HEK293 (cell line): ENCODE measurements at regions not wholly inside any gene's neighbourhood (a gene's known extent, or its start where the extent isn't known, plus 50 kb on each side); places are given as distances from the start of the nearest gene placed in this dataset.

Experiments
- CTCF ChIA-PET: fragments of 350-600 bp; formaldehyde crosslinking; extraction: SDS; loops from one replicate; lab custom pipeline; 2021; ENCODE audit warnings: antibody characterized with exemption; lab: Yijun Ruan, JAX
- POLR2A ChIA-PET: fragments of 300-600 bp; formaldehyde crosslinking; extraction: SDS; loops from one replicate; lab custom pipeline; 2020; ENCODE audit warnings: antibody characterized with exemption, inconsistent platforms; lab: Yijun Ruan, JAX
- H3K27ac ChIP-seq: fragments of 200-500 bp; sonication (Bioruptor generic); 2 replicates; pipeline ENCODE4 v1.5.1; 2014; ENCODE audit warnings: low read depth, low read length, control low read depth, inconsistent platforms; ENCODE audit errors: extremely low read depth
- H3K36me3 ChIP-seq, 2 experiments: fragments of 200-500 bp in 1 of 2; sonication (Bioruptor generic) in 1 of 2; 1 replicate in 1 of 2; 2 replicates in 1 of 2; pipeline ENCODE4 v1.5.1; 2014 to 2017; ENCODE audit warnings: inconsistent platforms in 2 of 2, low read length in 2 of 2; ENCODE audit not compliant: control insufficient read depth in 2 of 2, insufficient read depth in 1 of 2
- H3K4me1 ChIP-seq: fragments of 200-500 bp; sonication (Bioruptor generic); 2 replicates; pipeline ENCODE4 v1.5.1; 2014; ENCODE audit warnings: mild to moderate bottlenecking, low read length, inconsistent platforms; ENCODE audit not compliant: control insufficient read depth, insufficient read depth
- H3K4me3 ChIP-seq: 2 replicates; pipeline ENCODE4 v1.5.1; 2011; ENCODE audit warnings: low read depth, mild to moderate bottlenecking, control low read depth, low read length, moderate library complexity
- H3K9me3 ChIP-seq: fragments of 200-500 bp; sonication (Bioruptor generic); 2 replicates; pipeline ENCODE4 v1.5.1; 2014; ENCODE audit warnings: low read depth, low read length, inconsistent platforms; ENCODE audit not compliant: control insufficient read depth, insufficient read depth
- GLI4 ChIP-seq: fragments of 450-650 bp; formaldehyde crosslinking; IDR thresholded peaks from 2 replicates; pipeline ENCODE4 v1.5.1; 2016; ENCODE audit warnings: missing biosample characterization, missing genetic modification characterization
- KLF1 ChIP-seq: fragments of 450-650 bp; formaldehyde crosslinking; IDR thresholded peaks from 2 replicates; pipeline ENCODE4 v1.5.1; 2016; ENCODE audit warnings: missing biosample characterization, missing genetic modification characterization
- REPIN1 ChIP-seq: fragments of 450-650 bp; formaldehyde crosslinking; IDR thresholded peaks from 2 replicates; pipeline ENCODE4 v1.5.1; 2017; ENCODE audit warnings: missing biosample characterization, missing genetic modification characterization, low read depth
- YY2 ChIP-seq: fragments of 450-650 bp; formaldehyde crosslinking; IDR thresholded peaks from 2 replicates; pipeline ENCODE4 v1.5.1; 2016; ENCODE audit warnings: missing biosample characterization, missing genetic modification characterization
- ZNF112 ChIP-seq: fragments of 450-650 bp; formaldehyde crosslinking; IDR thresholded peaks from 2 replicates; pipeline ENCODE4 v1.5.0; 2017; ENCODE audit warnings: missing biosample characterization, missing genetic modification characterization
- ZNF132 ChIP-seq: fragments of 450-650 bp; formaldehyde crosslinking; IDR thresholded peaks from 2 replicates; pipeline ENCODE4 v1.5.1; 2017; ENCODE audit warnings: missing biosample characterization, missing genetic modification characterization, borderline replicate concordance
- ZNF626 ChIP-seq: fragments of 450-650 bp; sonication (Bioruptor Pico); formaldehyde crosslinking; IDR thresholded peaks from 2 replicates; pipeline ENCODE4 v1.5.1; 2018; ENCODE audit warnings: missing biosample characterization, missing genetic modification characterization, inconsistent platforms
- ZNF629 ChIP-seq: fragments of 450-650 bp; formaldehyde crosslinking; IDR thresholded peaks from 2 replicates; pipeline ENCODE4 v1.5.1; 2017; ENCODE audit warnings: missing biosample characterization, missing genetic modification characterization
- TF ChIP-seq, protein P1 (sequence below): fragments of 450-650 bp; formaldehyde crosslinking; IDR thresholded peaks from 2 replicates; pipeline ENCODE4 v1.5.1; 2016; ENCODE audit warnings: missing biosample characterization, missing genetic modification characterization
- TF ChIP-seq, protein P2 (sequence below): fragments of 450-650 bp; formaldehyde crosslinking; IDR thresholded peaks from 2 replicates; pipeline ENCODE4 v1.5.1; 2017; ENCODE audit warnings: missing biosample characterization, missing genetic modification characterization
- TF ChIP-seq, protein P3 (sequence below): fragments of 450-650 bp; formaldehyde crosslinking; conservative IDR thresholded peaks from 2 replicates; pipeline ENCODE4 v1.5.1; 2016; ENCODE audit warnings: low read depth, missing biosample characterization, missing genetic modification characterization
- TF ChIP-seq, protein P4 (sequence below): fragments of 450-650 bp; formaldehyde crosslinking; IDR thresholded peaks from 2 replicates; pipeline ENCODE4 v1.5.1; 2016; ENCODE audit warnings: missing biosample characterization, missing genetic modification characterization
- TF ChIP-seq, protein P5 (sequence below): fragments of 450-650 bp; formaldehyde crosslinking; optimal IDR thresholded peaks from 2 replicates; pipeline ENCODE3; 2016; ENCODE audit warnings: missing biosample characterization, mild to moderate bottlenecking, missing genetic modification characterization

DNA sequence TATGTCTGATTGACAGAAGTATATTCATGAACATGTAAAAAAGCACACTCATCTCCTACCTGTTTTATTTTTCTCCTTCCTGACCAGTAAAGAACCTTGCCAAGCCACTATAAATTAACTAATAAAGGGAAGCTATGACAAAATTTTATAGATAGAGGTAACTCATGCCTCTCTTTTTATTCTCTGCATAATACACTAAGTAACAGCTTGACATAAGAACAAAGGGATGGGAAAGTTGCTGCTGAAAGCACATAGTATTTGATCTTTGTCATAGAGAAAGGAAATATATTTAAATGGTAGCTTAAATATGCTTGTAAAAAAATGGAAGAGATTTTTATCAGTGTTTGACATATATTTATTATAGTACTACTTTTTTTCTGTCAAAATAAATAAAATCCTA, 1065.7 kb upstream of the CDH9 start:
- Histone ChIP-seq H3K36me3 (no peaks in the 10 kb centered on the region), H3K9me3 (no peaks in the 10 kb centered on the region; the same call in 1 of the 2 replicates), H3K27ac (no peak overlapping the region), H3K4me1 (no peaks in the 10 kb centered on the region)
- ChIA-PET CTCF (interaction anchor here (0.7 kb wide), 1 partner anchor 959 kb away, joined by 4 read pairs; no protein-coding TSS in a partner anchor), POLR2A (interaction anchor here (0.6 kb wide), 1 partner anchor 75 kb away, joined by 3 read pairs; no protein-coding TSS in a partner anchor)
- TF ChIP-seq ZNF629 (tag by site-specific recombination) = no peak
- TF ChIP-seq, protein P1, sequence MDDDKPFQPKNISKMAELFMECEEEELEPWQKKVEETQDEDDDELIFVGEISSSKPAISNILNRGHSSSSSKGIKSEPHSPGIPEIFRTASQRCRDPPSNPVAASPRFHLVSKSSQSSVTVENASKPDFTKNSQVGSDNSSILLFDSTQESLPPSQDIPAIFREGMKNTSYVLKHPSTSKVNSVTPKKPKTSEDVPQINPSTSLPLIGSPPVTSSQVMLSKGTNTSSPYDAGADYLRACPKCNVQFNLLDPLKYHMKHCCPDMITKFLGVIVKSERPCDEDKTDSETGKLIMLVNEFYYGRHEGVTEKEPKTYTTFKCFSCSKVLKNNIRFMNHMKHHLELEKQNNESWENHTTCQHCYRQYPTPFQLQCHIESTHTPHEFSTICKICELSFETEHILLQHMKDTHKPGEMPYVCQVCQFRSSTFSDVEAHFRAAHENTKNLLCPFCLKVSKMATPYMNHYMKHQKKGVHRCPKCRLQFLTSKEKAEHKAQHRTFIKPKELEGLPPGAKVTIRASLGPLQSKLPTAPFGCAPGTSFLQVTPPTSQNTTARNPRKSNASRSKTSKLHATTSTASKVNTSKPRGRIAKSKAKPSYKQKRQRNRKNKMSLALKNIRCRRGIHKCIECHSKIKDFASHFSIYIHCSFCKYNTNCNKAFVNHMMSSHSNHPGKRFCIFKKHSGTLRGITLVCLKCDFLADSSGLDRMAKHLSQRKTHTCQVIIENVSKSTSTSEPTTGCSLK (tag by site-specific recombination) = no peak
- no peak for TF ChIP-seq ZNF626 (tag by site-specific recombination)
- TF ChIP-seq, protein P2, sequence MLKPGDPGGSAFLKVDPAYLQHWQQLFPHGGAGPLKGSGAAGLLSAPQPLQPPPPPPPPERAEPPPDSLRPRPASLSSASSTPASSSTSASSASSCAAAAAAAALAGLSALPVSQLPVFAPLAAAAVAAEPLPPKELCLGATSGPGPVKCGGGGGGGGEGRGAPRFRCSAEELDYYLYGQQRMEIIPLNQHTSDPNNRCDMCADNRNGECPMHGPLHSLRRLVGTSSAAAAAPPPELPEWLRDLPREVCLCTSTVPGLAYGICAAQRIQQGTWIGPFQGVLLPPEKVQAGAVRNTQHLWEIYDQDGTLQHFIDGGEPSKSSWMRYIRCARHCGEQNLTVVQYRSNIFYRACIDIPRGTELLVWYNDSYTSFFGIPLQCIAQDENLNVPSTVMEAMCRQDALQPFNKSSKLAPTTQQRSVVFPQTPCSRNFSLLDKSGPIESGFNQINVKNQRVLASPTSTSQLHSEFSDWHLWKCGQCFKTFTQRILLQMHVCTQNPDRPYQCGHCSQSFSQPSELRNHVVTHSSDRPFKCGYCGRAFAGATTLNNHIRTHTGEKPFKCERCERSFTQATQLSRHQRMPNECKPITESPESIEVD (tag by site-specific recombination) = no peak
- no peak for TF ChIP-seq KLF1 (tag by site-specific recombination)
- TF ChIP-seq ZNF132 (tag by site-specific recombination) = no peak
- no peak for TF ChIP-seq REPIN1 (tag by site-specific recombination)
- TF ChIP-seq, all 188 proteins: peak for 0
- H3K4me3 ChIP-seq = no peak overlapping the region

- no peaks in the 10 kb centered on the region for H3K36me3 ChIP-seq
- H3K9me3 ChIP-seq = no peaks in the 10 kb centered on the region
- no peaks in the 10 kb centered on the region for H3K4me1 ChIP-seq
- no peak for TF ChIP-seq ZNF112
- TF ChIP-seq, protein P3, sequence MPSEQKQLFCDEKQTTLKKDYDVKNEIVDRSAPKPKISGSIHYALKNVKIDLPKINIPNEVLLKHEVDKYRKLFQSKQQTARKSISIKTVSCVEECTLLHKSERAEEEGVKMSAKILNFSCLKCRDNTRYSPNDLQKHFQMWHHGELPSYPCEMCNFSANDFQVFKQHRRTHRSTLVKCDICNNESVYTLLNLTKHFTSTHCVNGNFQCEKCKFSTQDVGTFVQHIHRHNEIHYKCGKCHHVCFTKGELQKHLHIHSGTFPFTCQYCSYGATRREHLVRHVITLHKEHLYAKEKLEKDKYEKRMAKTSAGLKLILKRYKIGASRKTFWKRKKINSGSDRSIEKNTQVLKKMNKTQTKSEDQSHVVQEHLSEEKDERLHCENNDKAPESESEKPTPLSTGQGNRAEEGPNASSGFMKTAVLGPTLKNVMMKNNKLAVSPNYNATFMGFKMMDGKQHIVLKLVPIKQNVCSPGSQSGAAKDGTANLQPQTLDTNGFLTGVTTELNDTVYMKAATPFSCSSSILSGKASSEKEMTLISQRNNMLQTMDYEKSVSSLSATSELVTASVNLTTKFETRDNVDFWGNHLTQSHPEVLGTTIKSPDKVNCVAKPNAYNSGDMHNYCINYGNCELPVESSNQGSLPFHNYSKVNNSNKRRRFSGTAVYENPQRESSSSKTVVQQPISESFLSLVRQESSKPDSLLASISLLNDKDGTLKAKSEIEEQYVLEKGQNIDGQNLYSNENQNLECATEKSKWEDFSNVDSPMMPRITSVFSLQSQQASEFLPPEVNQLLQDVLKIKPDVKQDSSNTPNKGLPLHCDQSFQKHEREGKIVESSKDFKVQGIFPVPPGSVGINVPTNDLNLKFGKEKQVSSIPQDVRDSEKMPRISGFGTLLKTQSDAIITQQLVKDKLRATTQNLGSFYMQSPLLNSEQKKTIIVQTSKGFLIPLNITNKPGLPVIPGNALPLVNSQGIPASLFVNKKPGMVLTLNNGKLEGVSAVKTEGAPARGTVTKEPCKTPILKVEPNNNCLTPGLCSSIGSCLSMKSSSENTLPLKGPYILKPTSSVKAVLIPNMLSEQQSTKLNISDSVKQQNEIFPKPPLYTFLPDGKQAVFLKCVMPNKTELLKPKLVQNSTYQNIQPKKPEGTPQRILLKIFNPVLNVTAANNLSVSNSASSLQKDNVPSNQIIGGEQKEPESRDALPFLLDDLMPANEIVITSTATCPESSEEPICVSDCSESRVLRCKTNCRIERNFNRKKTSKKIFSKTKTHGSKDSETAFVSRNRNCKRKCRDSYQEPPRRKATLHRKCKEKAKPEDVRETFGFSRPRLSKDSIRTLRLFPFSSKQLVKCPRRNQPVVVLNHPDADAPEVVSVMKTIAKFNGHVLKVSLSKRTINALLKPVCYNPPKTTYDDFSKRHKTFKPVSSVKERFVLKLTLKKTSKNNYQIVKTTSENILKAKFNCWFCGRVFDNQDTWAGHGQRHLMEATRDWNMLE (tag by site-specific recombination) = no peak
- TF ChIP-seq YY2 = no peak
- no peak for TF ChIP-seq GLI4 (tag by site-specific recombination)
- TF ChIP-seq, protein P4, sequence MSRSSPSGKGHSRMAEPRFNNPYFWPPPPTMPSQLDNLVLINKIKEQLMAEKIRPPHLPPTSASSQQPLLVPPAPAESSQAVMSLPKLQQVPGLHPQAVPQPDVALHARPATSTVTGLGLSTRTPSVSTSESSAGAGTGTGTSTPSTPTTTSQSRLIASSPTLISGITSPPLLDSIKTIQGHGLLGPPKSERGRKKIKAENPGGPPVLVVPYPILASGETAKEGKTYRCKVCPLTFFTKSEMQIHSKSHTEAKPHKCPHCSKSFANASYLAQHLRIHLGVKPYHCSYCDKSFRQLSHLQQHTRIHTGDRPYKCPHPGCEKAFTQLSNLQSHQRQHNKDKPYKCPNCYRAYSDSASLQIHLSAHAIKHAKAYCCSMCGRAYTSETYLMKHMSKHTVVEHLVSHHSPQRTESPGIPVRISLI (tag by site-specific recombination) = no peak
- TF ChIP-seq, protein P5, sequence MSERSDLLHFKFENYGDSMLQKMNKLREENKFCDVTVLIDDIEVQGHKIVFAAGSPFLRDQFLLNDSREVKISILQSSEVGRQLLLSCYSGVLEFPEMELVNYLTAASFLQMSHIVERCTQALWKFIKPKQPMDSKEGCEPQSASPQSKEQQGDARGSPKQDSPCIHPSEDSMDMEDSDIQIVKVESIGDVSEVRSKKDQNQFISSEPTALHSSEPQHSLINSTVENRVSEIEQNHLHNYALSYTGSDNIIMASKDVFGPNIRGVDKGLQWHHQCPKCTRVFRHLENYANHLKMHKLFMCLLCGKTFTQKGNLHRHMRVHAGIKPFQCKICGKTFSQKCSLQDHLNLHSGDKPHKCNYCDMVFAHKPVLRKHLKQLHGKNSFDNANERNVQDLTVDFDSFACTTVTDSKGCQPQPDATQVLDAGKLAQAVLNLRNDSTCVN (tag by site-specific recombination) = no peak
- ChIA-PET CTCF (no interaction called here), POLR2A (no interaction called here)
- H3K27ac ChIP-seq = no peak overlapping the region
- no peak overlapping the region for H3K4me3 ChIP-seq
Observed at GRCh38 chr5:28084069-28084468, 1045.7 kb upstream of the CDH9 start.
